HL-60 (cell line): ENCODE measurements at regions not wholly inside any gene's neighbourhood (a gene's known extent, or its start where the extent isn't known, plus 50 kb on each side); places are given as distances from the start of the nearest gene placed in this dataset.

Experiments
- DNase-seq, 2 experiments: peaks; one replicate each; pipeline ENCODE4 v3.0.0-alpha.2; 2010 to 2020; ENCODE audit warnings: low read depth in 1 of 2, low spot score in 1 of 2
- H3K27ac ChIP-seq: fragments of 250-450 bp; sonication (Bioruptor Pico); replicated peaks from 2 replicates; pipeline ENCODE4 v1.5.1; 2020; ENCODE audit warnings: mild to moderate bottlenecking, moderate library complexity
- H3K27me3 ChIP-seq: fragments of 250-450 bp; sonication (Bioruptor Pico); 2 replicates; pipeline ENCODE4 v1.5.1; 2021; ENCODE audit warnings: mild to moderate bottlenecking, moderate library complexity; ENCODE audit not compliant: insufficient read depth, poor library complexity, severe bottlenecking
- H3K4me3 ChIP-seq: replicated peaks from 2 replicates; pipeline ENCODE4 v1.5.1; 2011; ENCODE audit warnings: mild to moderate bottlenecking, control low read depth, low read length; ENCODE audit not compliant: insufficient read depth
- CTCF ChIP-seq: IDR thresholded peaks from one replicate; pipeline ENCODE4 v1.5.1; 2011; ENCODE audit warnings: low read length, control low read depth, inconsistent platforms; ENCODE audit not compliant: insufficient read depth
- GABPA ChIP-seq: IDR thresholded peaks from 2 replicates; pipeline ENCODE4 v1.6.1; 2012; ENCODE audit warnings: low read depth
- POLR2AphosphoS5 ChIP-seq: IDR thresholded peaks from 2 replicates; pipeline ENCODE4 v1.6.1; 2012; ENCODE audit warnings: low read depth
- REST ChIP-seq: IDR thresholded peaks from 2 replicates; pipeline ENCODE4 v1.6.1; 2012; ENCODE audit warnings: low read depth; ENCODE audit not compliant: insufficient replicate concordance
- SPI1 ChIP-seq: IDR thresholded peaks from 2 replicates; pipeline ENCODE4 v1.6.1; 2012; ENCODE audit warnings: low read depth, mild to moderate bottlenecking, borderline replicate concordance

GRCh38 chr4:123848606-123849005 is 452.0 kb downstream of the SPRY1 start:
- Histone ChIP-seq H3K4me3 (no peak overlapping the region), H3K27ac (no peak overlapping the region), H3K27me3 (no peaks in the 10 kb centered on the region)
- DNase-seq = no peak
- TF ChIP-seq REST = no peak
- no peak for TF ChIP-seq SPI1
- TF ChIP-seq POLR2AphosphoS5 = no peak
- no peak for TF ChIP-seq GABPA
- TF ChIP-seq CTCF = no peak

GRCh38 chr4:123849495-123849894 is 452.9 kb downstream of the SPRY1 start:
- Histone ChIP-seq H3K27me3 (no peaks in the 10 kb centered on the region), H3K27ac (no peak overlapping the region), H3K4me3 (no peak overlapping the region)
- DNase-seq = no peak
- TF ChIP-seq CTCF (no peak), SPI1 (no peak)

GRCh38 chr4:123851521-123851920 is 454.9 kb downstream of the SPRY1 start:
- TF ChIP-seq GABPA = no peak
- TF ChIP-seq REST = no peak
- no peak for TF ChIP-seq CTCF
- TF ChIP-seq SPI1 = no peak
- TF ChIP-seq POLR2AphosphoS5 = no peak
- DNase-seq = no peak
- Histone ChIP-seq H3K27me3 (no peaks in the 10 kb centered on the region), H3K27ac (no peak overlapping the region), H3K4me3 (no peak overlapping the region)

GRCh38 chr4:123853651-123854050 is 457.1 kb downstream of the SPRY1 start:
- Histone ChIP-seq H3K27ac (no peak overlapping the region), H3K4me3 (no peak overlapping the region), H3K27me3 (no peaks in the 10 kb centered on the region)
- no peak for TF ChIP-seq POLR2AphosphoS5
- TF ChIP-seq REST = no peak
- TF ChIP-seq SPI1 = no peak
- no peak for DNase-seq
